22Rv1 (cell line): ENCODE measurements at regions not wholly inside any gene's neighbourhood (a gene's known extent, or its start where the extent isn't known, plus 50 kb on each side); places are given as distances from the start of the nearest gene placed in this dataset.

Source experiments
- ZFX ChIP-seq: fragments of 450-650 bp; IDR thresholded peaks from 2 replicates; pipeline ENCODE4 v1.6.1; 2017; ENCODE audit warnings: antibody characterized with exemption, borderline replicate concordance
- TF ChIP-seq, protein P1 (sequence below): fragments of 450-650 bp; IDR thresholded peaks from 2 replicates; pipeline ENCODE4 v1.5.1; 2017; ENCODE audit warnings: mild to moderate bottlenecking

DNA sequence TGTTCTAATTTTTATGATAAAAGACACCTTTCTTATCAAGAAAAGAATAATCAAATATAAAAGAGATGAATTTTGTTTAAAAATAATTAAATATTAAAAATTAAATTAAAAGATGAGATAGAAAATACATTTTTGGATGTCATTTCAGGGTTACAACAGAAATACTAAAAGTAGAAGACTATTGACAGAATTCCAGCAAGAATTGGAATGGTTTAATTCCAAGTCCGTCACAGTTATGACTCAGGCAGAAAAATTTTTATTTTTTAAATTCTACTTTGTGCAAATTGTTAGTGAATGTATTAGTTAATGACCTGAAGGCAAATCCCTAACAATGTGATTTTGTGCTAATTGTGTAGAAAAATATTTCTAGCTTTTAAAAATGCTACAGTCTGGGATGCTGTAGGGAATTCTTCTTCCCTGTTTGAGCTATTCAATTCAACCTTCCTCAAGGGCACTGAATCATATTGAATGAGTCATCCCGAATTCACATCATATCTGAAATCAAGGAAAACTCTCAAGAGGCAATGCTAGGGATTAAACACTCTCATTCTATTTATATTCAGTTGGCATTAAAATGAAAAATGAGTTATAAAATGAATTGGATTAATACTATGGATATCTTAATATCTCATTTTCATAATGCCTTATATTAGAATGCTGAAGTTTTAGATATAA, 633.5 kb upstream of the ATXN8OS start:
- TF ChIP-seq, protein P1, sequence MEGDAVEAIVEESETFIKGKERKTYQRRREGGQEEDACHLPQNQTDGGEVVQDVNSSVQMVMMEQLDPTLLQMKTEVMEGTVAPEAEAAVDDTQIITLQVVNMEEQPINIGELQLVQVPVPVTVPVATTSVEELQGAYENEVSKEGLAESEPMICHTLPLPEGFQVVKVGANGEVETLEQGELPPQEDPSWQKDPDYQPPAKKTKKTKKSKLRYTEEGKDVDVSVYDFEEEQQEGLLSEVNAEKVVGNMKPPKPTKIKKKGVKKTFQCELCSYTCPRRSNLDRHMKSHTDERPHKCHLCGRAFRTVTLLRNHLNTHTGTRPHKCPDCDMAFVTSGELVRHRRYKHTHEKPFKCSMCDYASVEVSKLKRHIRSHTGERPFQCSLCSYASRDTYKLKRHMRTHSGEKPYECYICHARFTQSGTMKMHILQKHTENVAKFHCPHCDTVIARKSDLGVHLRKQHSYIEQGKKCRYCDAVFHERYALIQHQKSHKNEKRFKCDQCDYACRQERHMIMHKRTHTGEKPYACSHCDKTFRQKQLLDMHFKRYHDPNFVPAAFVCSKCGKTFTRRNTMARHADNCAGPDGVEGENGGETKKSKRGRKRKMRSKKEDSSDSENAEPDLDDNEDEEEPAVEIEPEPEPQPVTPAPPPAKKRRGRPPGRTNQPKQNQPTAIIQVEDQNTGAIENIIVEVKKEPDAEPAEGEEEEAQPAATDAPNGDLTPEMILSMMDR, result no peak
- no peak for TF ChIP-seq ZFX
